ENCODE measurements at regions not wholly inside any gene's neighbourhood (a gene's known extent, or its start where the extent isn't known, plus 50 kb on each side); places are given as distances from the start of the nearest gene placed in this dataset.

- H3K4me3 ChIP-seq (ENCODE audit: low read length), result peak overlapping the region; percentile 66
- peak; percentile 66 for TF ChIP-seq CTCF (conservative IDR thresholded peaks at IDR 0.05; ENCODE audit: low read depth, low read length)
- no peak for DNase-seq (ENCODE audit: low read depth)
Observed at GRCh38 chr15:92809064-92809879, 90.9 kb upstream of the CHD2 start.

GRCh38 chr15:92809880-92810361 is 90.2 kb upstream of the CHD2 start:
- peak overlapping the region; percentile 66 for H3K4me3 ChIP-seq (ENCODE audit: low read length)
- no peak for DNase-seq (ENCODE audit: low read depth)
- no peak for TF ChIP-seq CTCF (conservative IDR thresholded peaks at IDR 0.05; ENCODE audit: low read depth, low read length)

- no peak for TF ChIP-seq CTCF (conservative IDR thresholded peaks at IDR 0.05; ENCODE audit: low read depth, low read length)
- H3K4me3 ChIP-seq (ENCODE audit: low read length), result peak overlapping the region; percentile 66
- no peak for DNase-seq (ENCODE audit: low read depth)
Observed at GRCh38 chr15:92810418-92811138, 89.5 kb upstream of the CHD2 start.

- TF ChIP-seq CTCF (conservative IDR thresholded peaks at IDR 0.05; ENCODE audit: low read depth, low read length), result no peak
- DNase-seq (ENCODE audit: low read depth), result no peak
- peak overlapping the region; percentile 66 for H3K4me3 ChIP-seq (ENCODE audit: low read length)
Observed at GRCh38 chr15:92811148-92811913, 88.8 kb upstream of the CHD2 start.

GRCh38 chr15:92812271-92812670 is 87.9 kb upstream of the CHD2 start:
- TF ChIP-seq CTCF (conservative IDR thresholded peaks at IDR 0.05; ENCODE audit: low read depth, low read length), result no peak
- DNase-seq (ENCODE audit: low read depth), result no peak
- no peak overlapping the region for H3K4me3 ChIP-seq (ENCODE audit: low read length)

GRCh38 chr15:92813485-92813884 is 86.6 kb upstream of the CHD2 start:
- DNase-seq (ENCODE audit: low read depth), result no peak
- TF ChIP-seq CTCF (conservative IDR thresholded peaks at IDR 0.05; ENCODE audit: low read depth, low read length), result no peak
- H3K4me3 ChIP-seq (ENCODE audit: low read length), result no peak overlapping the region

All from retinal pigment epithelial cell (primary cell).